Fibroblast of peridontal ligament (primary cell): ENCODE measurements at regions not wholly inside any gene's neighbourhood (a gene's known extent, or its start where the extent isn't known, plus 50 kb on each side); places are given as distances from the start of the nearest gene placed in this dataset.
"Not testable (repeated sequence)": the region's sequence is repeated elsewhere in the genome, so short reads cannot be mapped to it uniquely, and the experiment has no call there.

Experiments
- DNase-seq: peaks from one replicate; pipeline ENCODE4 v3.0.0-alpha.2; 2010; ENCODE audit errors: extremely low read depth

GRCh38 chr6:49110916-49111315, 352.1 kb downstream of the MMUT start:
- no peak for DNase-seq

- DNase-seq: not testable (repeated sequence)
Observed at GRCh38 chr6:49097664-49098063, 365.4 kb downstream of the MMUT start.

GRCh38 chr6:49097116-49097515, 365.9 kb downstream of the MMUT start:
- DNase-seq: no peak

- DNase-seq: no peak
Observed at GRCh38 chr6:49088631-49089030, 374.4 kb downstream of the MMUT start.

- peak; percentile 53 for DNase-seq
Observed at GRCh38 chr6:49087369-49087768, 375.7 kb downstream of the MMUT start.

- no peak for DNase-seq
Observed at GRCh38 chr6:49082611-49083010, 380.4 kb downstream of the MMUT start.

- no peak for DNase-seq
Observed at GRCh38 chr6:49072885-49073620, 390.0 kb downstream of the MMUT start.

GRCh38 chr6:49072146-49072545, 390.9 kb downstream of the MMUT start:
- peak; percentile 7 for DNase-seq

- no peak for DNase-seq
Observed at GRCh38 chr6:49070411-49070810, 392.6 kb downstream of the MMUT start.

- DNase-seq: no peak
Observed at GRCh38 chr6:49054311-49054710, 408.7 kb downstream of the MMUT start.

- no peak for DNase-seq
Observed at GRCh38 chr6:49052901-49053300, 410.2 kb downstream of the MMUT start.

- DNase-seq: no peak
Observed at GRCh38 chr6:49051281-49051680, 411.8 kb downstream of the MMUT start.

GRCh38 chr6:49050584-49050983, 412.5 kb downstream of the MMUT start:
- no peak for DNase-seq

- no peak for DNase-seq
Observed at GRCh38 chr6:49038294-49038822, 424.7 kb downstream of the MMUT start.

- DNase-seq: peak; percentile 32
Observed at GRCh38 chr6:49030251-49031020, 432.6 kb downstream of the MMUT start.

- no peak for DNase-seq
Observed at GRCh38 chr6:49027644-49028043, 435.4 kb downstream of the MMUT start.

- no peak for DNase-seq
Observed at GRCh38 chr6:49025273-49026240, 437.5 kb downstream of the MMUT start.

- DNase-seq: no peak
Observed at GRCh38 chr6:49004801-49005200, 458.3 kb downstream of the MMUT start.

- DNase-seq: no peak
Observed at GRCh38 chr6:49003348-49003747, 459.7 kb downstream of the MMUT start.

- DNase-seq: peak; percentile 83
Observed at GRCh38 chr6:49001856-49002541, 461.1 kb downstream of the MMUT start.

- no peak for DNase-seq
Observed at GRCh38 chr6:48998574-48998973, 464.5 kb downstream of the MMUT start.
